ENCODE measurements at regions not wholly inside any gene's neighbourhood (a gene's known extent, or its start where the extent isn't known, plus 50 kb on each side); places are given as distances from the start of the nearest gene placed in this dataset.

GRCh38 chr2:19646987-19647386 is 254.8 kb downstream of the TTC32 start:
- TF ChIP-seq, protein P1, sequence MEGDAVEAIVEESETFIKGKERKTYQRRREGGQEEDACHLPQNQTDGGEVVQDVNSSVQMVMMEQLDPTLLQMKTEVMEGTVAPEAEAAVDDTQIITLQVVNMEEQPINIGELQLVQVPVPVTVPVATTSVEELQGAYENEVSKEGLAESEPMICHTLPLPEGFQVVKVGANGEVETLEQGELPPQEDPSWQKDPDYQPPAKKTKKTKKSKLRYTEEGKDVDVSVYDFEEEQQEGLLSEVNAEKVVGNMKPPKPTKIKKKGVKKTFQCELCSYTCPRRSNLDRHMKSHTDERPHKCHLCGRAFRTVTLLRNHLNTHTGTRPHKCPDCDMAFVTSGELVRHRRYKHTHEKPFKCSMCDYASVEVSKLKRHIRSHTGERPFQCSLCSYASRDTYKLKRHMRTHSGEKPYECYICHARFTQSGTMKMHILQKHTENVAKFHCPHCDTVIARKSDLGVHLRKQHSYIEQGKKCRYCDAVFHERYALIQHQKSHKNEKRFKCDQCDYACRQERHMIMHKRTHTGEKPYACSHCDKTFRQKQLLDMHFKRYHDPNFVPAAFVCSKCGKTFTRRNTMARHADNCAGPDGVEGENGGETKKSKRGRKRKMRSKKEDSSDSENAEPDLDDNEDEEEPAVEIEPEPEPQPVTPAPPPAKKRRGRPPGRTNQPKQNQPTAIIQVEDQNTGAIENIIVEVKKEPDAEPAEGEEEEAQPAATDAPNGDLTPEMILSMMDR (IDR thresholded peaks at IDR 0.05) = no peak
- no peak for TF ChIP-seq POLR2A (IDR thresholded peaks at IDR 0.05)
